IMR-90 (cell line): ENCODE measurements at regions not wholly inside any gene's neighbourhood (a gene's known extent, or its start where the extent isn't known, plus 50 kb on each side); places are given as distances from the start of the nearest gene placed in this dataset.

ENCODE experiments used
- ATAC-seq: fragments of 200-7000 bp; cut with Tn5 transposase; 2 replicates; pipeline ENCODE4 v1.9.1; 2020; ENCODE audit warnings: low read depth, mild to moderate bottlenecking, moderate library complexity
- BruUV-seq: library from RNA; stranded (reverse); fragments of 400-500 nt; replicated peaks from 2 replicates; lab custom pipeline; 2021; lab: Mats Ljungman, UMichigan
- CTCF ChIA-PET: fragments of 300-600 bp; formaldehyde crosslinking; extraction: SDS; loops from one replicate; lab custom pipeline; 2021; ENCODE audit warnings: antibody characterized with exemption; lab: Yijun Ruan, JAX
- POLR2A ChIA-PET: fragments of 300-600 bp; sonication (Branson Sonifier 250); formaldehyde crosslinking; loops from one replicate; lab custom pipeline; 2022; ENCODE audit warnings: antibody characterized with exemption; ENCODE audit not compliant: unreplicated experiment; lab: Charles Lee
- DNase-seq: peaks from one replicate; pipeline ENCODE4 v3.0.0; 2013
- H2AFZ ChIP-seq: replicated peaks from 2 replicates; pipeline ENCODE3; 2013; ENCODE audit warnings: low read length, mild to moderate bottlenecking; ENCODE audit not compliant: poor library complexity
- H2AK5ac ChIP-seq: 2 replicates; pipeline ENCODE4 v1.6.1; 2013; ENCODE audit warnings: low read depth, low read length, inconsistent platforms
- H2AK9ac ChIP-seq: replicated peaks from 2 replicates; pipeline ENCODE3; 2013; ENCODE audit warnings: mild to moderate bottlenecking, low read depth, low read length, moderate library complexity; ENCODE audit not compliant: poor library complexity
- H2BK120ac ChIP-seq: 2 replicates; pipeline ENCODE4 v1.6.1; 2013; ENCODE audit warnings: low read depth, low read length, inconsistent platforms
- H2BK15ac ChIP-seq: 3 replicates; pipeline ENCODE4 v1.6.1; 2013; ENCODE audit warnings: low read depth, low read length, inconsistent platforms
- H2BK20ac ChIP-seq: 2 replicates; pipeline ENCODE4 v1.6.1; 2013; ENCODE audit warnings: low read depth, mild to moderate bottlenecking, inconsistent platforms, low read length, moderate library complexity
- H2BK5ac ChIP-seq: 2 replicates; pipeline ENCODE4 v1.6.1; 2013; ENCODE audit warnings: mild to moderate bottlenecking, low read depth, low read length, inconsistent platforms; ENCODE audit not compliant: poor library complexity, severe bottlenecking
- H3K14ac ChIP-seq: replicated peaks from 2 replicates; pipeline ENCODE4 v1.6.1; 2013; ENCODE audit warnings: low read depth, low read length, inconsistent platforms
- H3K18ac ChIP-seq: 2 replicates; pipeline ENCODE4 v1.6.1; 2013; ENCODE audit warnings: low read depth, low read length, control low read depth
- H3K23ac ChIP-seq: 2 replicates; pipeline ENCODE4 v1.6.1; 2013; ENCODE audit warnings: low read depth, low read length, inconsistent platforms
- H3K27ac ChIP-seq: 2 replicates; pipeline ENCODE4 v1.5.1; 2013; ENCODE audit warnings: mild to moderate bottlenecking, control low read depth, low read length; ENCODE audit not compliant: insufficient read depth
- H3K27me3 ChIP-seq: 2 replicates; pipeline ENCODE4 v1.6.1; 2013; ENCODE audit warnings: low read length; ENCODE audit not compliant: control insufficient read depth, insufficient read depth
- H3K36me3 ChIP-seq: 2 replicates; pipeline ENCODE4 v1.6.1; 2013; ENCODE audit warnings: low read length, mixed read lengths; ENCODE audit not compliant: control insufficient read depth, insufficient read depth
- H3K4ac ChIP-seq: 2 replicates; pipeline ENCODE4 v1.6.1; 2013; ENCODE audit warnings: low read depth, low read length, inconsistent platforms
- H3K4me1 ChIP-seq: 2 replicates; pipeline ENCODE4 v1.6.1; 2013; ENCODE audit warnings: low read length, mixed read lengths; ENCODE audit not compliant: control insufficient read depth, insufficient read depth
- H3K4me2 ChIP-seq: 2 replicates; pipeline ENCODE4 v1.6.1; 2013; ENCODE audit warnings: low read depth, mild to moderate bottlenecking, control low read depth, low read length, moderate library complexity
- H3K4me3 ChIP-seq: 2 replicates; pipeline ENCODE4 v1.5.1; 2013; ENCODE audit warnings: low read depth, mild to moderate bottlenecking, control low read depth, low read length, moderate library complexity; ENCODE audit not compliant: insufficient read depth
- H3K56ac ChIP-seq: 2 replicates; pipeline ENCODE4 v1.6.1; 2013; ENCODE audit warnings: low read length, inconsistent platforms; ENCODE audit not compliant: insufficient read depth; ENCODE audit errors: extremely low read depth
- H3K79me1 ChIP-seq, 2 experiments: 2 replicates each; pipeline ENCODE4 v1.6.1; 2013; ENCODE audit warnings: low read length in 2 of 2, inconsistent platforms in 1 of 2, low read depth in 1 of 2
- H3K9ac ChIP-seq: 2 replicates; pipeline ENCODE4 v1.6.1; 2013; ENCODE audit warnings: low read depth, low read length, control low read depth
- H3K9me1 ChIP-seq: 2 replicates; pipeline ENCODE4 v1.6.1; 2013; ENCODE audit warnings: low read length, inconsistent platforms; ENCODE audit not compliant: insufficient read depth
- H3K9me3 ChIP-seq: 2 replicates; pipeline ENCODE4 v1.6.1; 2013; ENCODE audit warnings: low read length; ENCODE audit not compliant: control insufficient read depth, insufficient read depth
- H4K20me1 ChIP-seq: 2 replicates; pipeline ENCODE4 v1.6.1; 2013; ENCODE audit warnings: low read length, inconsistent platforms; ENCODE audit not compliant: insufficient read depth
- H4K5ac ChIP-seq: 2 replicates; pipeline ENCODE4 v1.6.1; 2013; ENCODE audit warnings: mild to moderate bottlenecking, low read depth, low read length, control low read depth
- H4K8ac ChIP-seq, 2 experiments: 2 replicates each; pipeline ENCODE4 v1.6.1; 2013; ENCODE audit warnings: low read depth in 2 of 2, low read length in 2 of 2, control low read depth in 1 of 2, inconsistent platforms in 1 of 2
- H4K91ac ChIP-seq: 2 replicates; pipeline ENCODE4 v1.6.1; 2013; ENCODE audit warnings: low read depth, low read length, inconsistent platforms; ENCODE audit not compliant: insufficient read depth
- BHLHE40 ChIP-seq: fragments of 150-350 bp; IDR thresholded peaks from 2 replicates; pipeline ENCODE4 v1.6.1; 2016; ENCODE audit warnings: mild to moderate bottlenecking, low read depth, low read length
- CEBPB ChIP-seq: IDR thresholded peaks from 2 replicates; pipeline ENCODE4 v1.6.1; 2012; ENCODE audit warnings: low read depth, low read length, improper control_type of control experiment
- ELK1 ChIP-seq: fragments of 150-350 bp; IDR thresholded peaks from 2 replicates; pipeline ENCODE4 v1.6.1; 2016; ENCODE audit warnings: low read depth, mild to moderate bottlenecking, low read length, moderate library complexity, borderline replicate concordance
- FOS ChIP-seq: fragments of 150-350 bp; IDR thresholded peaks from 2 replicates; pipeline ENCODE4 v1.6.1; 2016; ENCODE audit warnings: low read depth, low read length
- MAFK ChIP-seq: IDR thresholded peaks from 2 replicates; pipeline ENCODE4 v1.6.1; 2012; ENCODE audit warnings: low read depth, low read length, improper control_type of control experiment
- MXI1 ChIP-seq: IDR thresholded peaks from 2 replicates; pipeline ENCODE4 v1.6.1; 2012; ENCODE audit warnings: low read depth, mild to moderate bottlenecking, low read length, moderate library complexity, borderline replicate concordance
- POLR2A ChIP-seq: IDR thresholded peaks from 2 replicates; pipeline ENCODE4 v1.6.1; 2012; ENCODE audit warnings: mild to moderate bottlenecking, low read depth, low read length
- RCOR1 ChIP-seq: IDR thresholded peaks from 2 replicates; pipeline ENCODE4 v1.6.1; 2012; ENCODE audit warnings: mild to moderate bottlenecking, low read length, improper control_type of control experiment; ENCODE audit not compliant: insufficient replicate concordance
- RFX5 ChIP-seq: IDR thresholded peaks from 2 replicates; pipeline ENCODE4 v1.8.0; 2012; ENCODE audit warnings: low read depth, mild to moderate bottlenecking, low read length, moderate library complexity
- SMC3 ChIP-seq: fragments of 150-350 bp; IDR thresholded peaks from 2 replicates; pipeline ENCODE4 v1.6.1; 2016; ENCODE audit warnings: low read depth, mild to moderate bottlenecking, antibody characterized with exemption, low read length, moderate library complexity
- WGBS, 2 experiments: methylation state at CpG; one replicate each; pipeline versions ENCODE4 v1.1.5 to v1.1.7; 2013; ENCODE audit warnings: missing lambda C conversion rate in 2 of 2; ENCODE audit not compliant: insufficient read length in 1 of 2; ENCODE audit errors: extremely low coverage in 2 of 2; 5-methylcytosine and 5-hydroxymethylcytosine counted together
- dilution Hi-C: fragments of 300-500 bp; cut with HindIII; formaldehyde crosslinking; loops from one replicate; pipeline ENCODE4 v1.14.3; 2018; ENCODE audit warnings: low sequenced_read_pairs; ENCODE audit not compliant: unreplicated experiment
- in situ Hi-C: fragments of 300-500 bp; cut with MboI; formaldehyde crosslinking; loops from 3 replicates; pipeline ENCODE4 v1.14.3; 2019; ENCODE audit warnings: low sequenced_read_pairs, inconsistent platforms, mixed read lengths
- intact Hi-C: fragments of 100-400 bp; cut with micrococcal nuclease; formaldehyde crosslinking; loops from 2 replicates; pipeline ENCODE4 v1.10.0; 2022
- TF ChIP-seq, protein P1 (sequence below): conservative IDR thresholded peaks from 2 replicates; pipeline ENCODE4 v1.5.1; 2012; ENCODE audit warnings: mild to moderate bottlenecking, low read depth, low read length, improper control_type of control experiment

GRCh38 chr4:158966091-158966490 is 136.8 kb upstream of the RAPGEF2 start:
- Histone ChIP-seq H3K9ac (no peak overlapping the region), H4K91ac (no peak overlapping the region), H3K23ac (no peak overlapping the region), H3K4me3 (no peak overlapping the region), H3K56ac (no peak overlapping the region), H2AK5ac (no peak overlapping the region), H3K9me3 (no peaks in the 10 kb centered on the region), H3K4ac (no peak overlapping the region), H4K8ac (no peak overlapping the region), H3K27me3 (0 out of 2 replicates have a peak, but pooled peaks cover 2% of the 10 kb centered on the region), H2AFZ (no peak overlapping the region), H2AK9ac (no peak overlapping the region), H3K27ac (no peak overlapping the region), H3K18ac (peak overlapping the region; percentile 13; the same call in 1 of the 2 replicates), H3K14ac (no peak overlapping the region), H3K36me3 (no peaks in the 10 kb centered on the region), H3K4me2 (no peak overlapping the region), H3K4me1 (0 out of 2 replicates have a peak, but pooled peaks cover 2% of the 10 kb centered on the region), H2BK5ac (no peak overlapping the region), H3K9me1 (no peaks in the 10 kb centered on the region), H3K79me1 (no peaks in the 10 kb centered on the region), H4K5ac (no peak overlapping the region), H2BK120ac (no peak overlapping the region), H4K20me1 (no peaks in the 10 kb centered on the region), H2BK20ac (no peak overlapping the region), H2BK15ac (no peak overlapping the region)
- TF ChIP-seq FOS (no peak), MAFK (no peak), BHLHE40 (no peak), CEBPB (no peak), RCOR1 (no peak), MXI1 (no peak), SMC3 (no peak), POLR2A (no peak), RFX5 (no peak), ELK1 (no peak)
- TF ChIP-seq, protein P1, sequence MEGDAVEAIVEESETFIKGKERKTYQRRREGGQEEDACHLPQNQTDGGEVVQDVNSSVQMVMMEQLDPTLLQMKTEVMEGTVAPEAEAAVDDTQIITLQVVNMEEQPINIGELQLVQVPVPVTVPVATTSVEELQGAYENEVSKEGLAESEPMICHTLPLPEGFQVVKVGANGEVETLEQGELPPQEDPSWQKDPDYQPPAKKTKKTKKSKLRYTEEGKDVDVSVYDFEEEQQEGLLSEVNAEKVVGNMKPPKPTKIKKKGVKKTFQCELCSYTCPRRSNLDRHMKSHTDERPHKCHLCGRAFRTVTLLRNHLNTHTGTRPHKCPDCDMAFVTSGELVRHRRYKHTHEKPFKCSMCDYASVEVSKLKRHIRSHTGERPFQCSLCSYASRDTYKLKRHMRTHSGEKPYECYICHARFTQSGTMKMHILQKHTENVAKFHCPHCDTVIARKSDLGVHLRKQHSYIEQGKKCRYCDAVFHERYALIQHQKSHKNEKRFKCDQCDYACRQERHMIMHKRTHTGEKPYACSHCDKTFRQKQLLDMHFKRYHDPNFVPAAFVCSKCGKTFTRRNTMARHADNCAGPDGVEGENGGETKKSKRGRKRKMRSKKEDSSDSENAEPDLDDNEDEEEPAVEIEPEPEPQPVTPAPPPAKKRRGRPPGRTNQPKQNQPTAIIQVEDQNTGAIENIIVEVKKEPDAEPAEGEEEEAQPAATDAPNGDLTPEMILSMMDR: no peak
- DNase-seq (no peak), ATAC-seq (peak; percentile 42; the same call in 1 of the 2 replicates)
- ChIA-PET POLR2A (interaction anchor here (0.6 kb wide), 1 partner anchor 147 kb away, joined by 3 read pairs; no protein-coding TSS in a partner anchor), CTCF (interaction anchor here (0.7 kb wide), 1 partner anchor 853 kb away, joined by 3 read pairs; no protein-coding TSS in a partner anchor)
- WGBS, 2 experiments: no CpG with 5 or more reads among the region's 1 CpG
- dilution Hi-C loops (no loop called here), in situ Hi-C loops (no loop called here), intact Hi-C loops (no loop called here)
- no TSS peak for BruUV-seq
